Stomach (tissue), 8 donors: ENCODE measurements at regions not wholly inside any gene's neighbourhood (a gene's known extent, or its start where the extent isn't known, plus 50 kb on each side); places are given as distances from the start of the nearest gene placed in this dataset.
"Not testable (repeated sequence)": the region's sequence is repeated elsewhere in the genome, so short reads cannot be mapped to it uniquely, and the experiment has no call there.

Experiments used
- DNase-seq, 2 donors: peaks; one replicate each; pipeline versions ENCODE4 v3.0.0 to v3.0.0-alpha.2; 2013 to 2019
- H3K27ac ChIP-seq, 5 donors: fragments of 200-600 bp in 4 of 5; sonication (generic) in 4 of 5; one replicate each; pipeline ENCODE4 v1.5.1; 2013 to 2019; ENCODE audit warnings: mild to moderate bottlenecking in 1 of 5, moderate library complexity in 1 of 5
- H3K27me3 ChIP-seq, 3 donors: fragments of 200-600 bp; sonication (generic); one replicate each; pipeline ENCODE4 v1.5.1; 2017 to 2019; ENCODE audit warnings: mixed run types in 1 of 3
- H3K36me3 ChIP-seq, 4 donors: fragments of 200-600 bp; sonication (generic); 1 replicate in 3 of 4; 2 replicates in 1 of 4; pipeline ENCODE4 v1.5.1; 2016 to 2019
- H3K4me1 ChIP-seq, 4 donors: fragments of 200-600 bp; sonication (generic); one replicate each; pipeline ENCODE4 v1.5.1; 2016 to 2019
- H3K4me3 ChIP-seq, 4 donors: fragments of 200-600 bp; sonication (generic) in 3 of 4; one replicate each; pipeline ENCODE4 v1.5.1; 2016 to 2019; ENCODE audit warnings: mild to moderate bottlenecking in 1 of 4
- H3K9me3 ChIP-seq, 4 donors: fragments of 200-600 bp; sonication (generic); one replicate each; pipeline ENCODE4 v1.5.1; 2016 to 2019
- WGBS, 5 donors: extraction: QIAGEN DNeasy Blood & Tissue Kit in 3 of 5; methylation state at CpG; one replicate each; pipeline versions ENCODE4 v1.1.5 to v1.1.7; 2013 to 2018; 5-methylcytosine and 5-hydroxymethylcytosine counted together
- intact Hi-C: fragments of 100-400 bp; cut with DNase I; formaldehyde crosslinking; loops from one replicate; pipeline ENCODE4 v1.15.1; 2023; ENCODE audit warnings: low total_unique reads
- small RNA-seq, 4 donors: library from RNA; depleted of rRNA; stranded (forward); fragments of <200 nt; gene quantifications; one replicate each; pipeline ENCODE3, GENCODE V24; 2016
- donor health status: healthy with polysubstance abuse.
- donor health status: Bipolar disorder and iron deficiency.
- donor health status: healthy.

DNA sequence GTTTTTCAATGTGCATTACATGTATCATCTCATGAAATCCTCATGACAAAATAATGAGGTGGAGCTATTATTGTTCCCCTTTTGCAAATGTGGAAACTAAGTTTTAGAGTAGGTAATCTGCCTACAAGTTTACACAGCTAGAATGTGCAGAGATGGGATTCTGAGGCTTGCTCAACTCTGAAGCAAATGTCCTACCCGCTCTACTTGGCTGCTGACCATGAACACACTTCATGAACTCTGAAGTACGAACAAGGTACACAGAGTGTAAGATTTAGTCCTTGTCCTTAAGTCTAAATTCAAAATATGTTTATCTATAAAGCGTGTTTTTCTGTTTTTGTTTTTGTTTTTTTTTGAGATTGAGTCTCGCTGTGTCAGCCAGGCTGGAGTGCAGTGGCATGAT is 63.6 kb upstream of the NOTCH2NLA start:
- H3K27ac ChIP-seq, H3K4me3 ChIP-seq, H3K27me3 ChIP-seq, intact Hi-C loops, H3K4me1 ChIP-seq, H3K36me3 ChIP-seq, H3K9me3 ChIP-seq, DNase-seq: not testable (repeated sequence)
- WGBS, 5 donors, result no CpG with 5 or more reads among the region's 4 CpGs

DNA sequence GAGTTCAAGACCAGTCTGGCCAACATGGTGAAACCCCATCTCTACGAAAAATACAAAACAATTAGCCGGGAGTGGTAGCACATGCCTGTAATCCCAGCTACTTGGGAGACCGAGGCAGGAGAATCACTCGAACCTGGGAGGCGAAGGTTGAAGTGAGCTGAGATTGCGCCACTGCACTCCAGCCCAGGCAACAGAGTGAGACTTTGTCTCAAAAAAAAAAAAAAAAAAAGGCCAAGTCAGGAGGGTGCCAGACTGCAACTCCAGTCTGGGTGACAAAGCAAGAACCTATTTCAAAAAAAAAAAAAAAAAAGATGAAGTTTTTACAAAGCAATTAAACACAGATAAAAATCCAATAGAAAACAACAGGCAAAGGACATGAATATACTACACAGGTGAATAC is 59.1 kb upstream of the NOTCH2NLA start:
- H3K36me3 ChIP-seq, H3K9me3 ChIP-seq, intact Hi-C loops, H3K27me3 ChIP-seq, DNase-seq, H3K4me3 ChIP-seq, H3K4me1 ChIP-seq, H3K27ac ChIP-seq: not testable (repeated sequence)
- WGBS, 5 donors, result no CpG with 5 or more reads among the region's 6 CpGs

DNA sequence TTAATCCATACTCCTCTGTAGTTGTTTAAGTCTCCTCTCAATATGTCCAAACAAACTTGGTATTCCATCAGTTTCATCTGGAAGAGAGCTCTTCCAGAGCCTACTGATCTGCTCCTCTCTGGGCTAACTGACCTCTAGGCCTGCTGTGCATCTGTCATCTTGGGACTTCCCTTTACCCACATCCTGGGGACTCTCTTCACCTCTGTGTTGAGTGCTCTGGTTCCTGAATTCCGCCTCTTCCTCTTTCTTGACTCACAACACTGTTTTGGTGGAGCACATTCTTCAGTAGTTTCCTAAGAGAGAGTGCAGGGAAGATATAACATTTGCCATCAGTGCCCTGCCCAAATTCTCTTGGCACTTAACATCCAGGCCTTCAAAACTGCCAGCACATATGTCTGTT is 55.9 kb upstream of the NOTCH2NLA start:
- H3K27me3 ChIP-seq, DNase-seq, intact Hi-C loops, H3K4me1 ChIP-seq, H3K27ac ChIP-seq, H3K4me3 ChIP-seq, H3K9me3 ChIP-seq, H3K36me3 ChIP-seq: not testable (repeated sequence)
- no CpG with 5 or more reads among the region's 1 CpG for WGBS, 5 donors

DNA sequence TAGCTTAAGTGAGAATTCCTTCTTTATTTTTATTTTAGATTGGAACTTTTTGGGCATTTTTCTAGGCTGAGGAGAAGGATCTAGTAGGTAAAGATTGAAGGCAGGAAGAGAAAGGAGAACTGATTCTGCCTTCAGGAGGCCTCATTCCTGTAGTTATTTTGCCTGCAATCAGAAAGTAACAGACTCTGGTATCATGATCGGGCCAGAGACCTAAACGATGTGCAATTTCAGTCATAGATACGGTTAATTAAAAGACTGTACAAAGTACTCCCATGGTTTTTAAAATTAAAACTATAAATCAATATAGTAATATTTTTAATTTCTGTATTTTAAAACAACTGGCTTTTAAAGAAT is 54.7 kb upstream of the NOTCH2NLA start:
- H3K27ac ChIP-seq, H3K4me1 ChIP-seq, H3K36me3 ChIP-seq, H3K9me3 ChIP-seq, H3K27me3 ChIP-seq, intact Hi-C loops, H3K4me3 ChIP-seq, DNase-seq: not testable (repeated sequence)
- WGBS, 5 donors, result no CpG with 5 or more reads among the region's 3 CpGs

DNA sequence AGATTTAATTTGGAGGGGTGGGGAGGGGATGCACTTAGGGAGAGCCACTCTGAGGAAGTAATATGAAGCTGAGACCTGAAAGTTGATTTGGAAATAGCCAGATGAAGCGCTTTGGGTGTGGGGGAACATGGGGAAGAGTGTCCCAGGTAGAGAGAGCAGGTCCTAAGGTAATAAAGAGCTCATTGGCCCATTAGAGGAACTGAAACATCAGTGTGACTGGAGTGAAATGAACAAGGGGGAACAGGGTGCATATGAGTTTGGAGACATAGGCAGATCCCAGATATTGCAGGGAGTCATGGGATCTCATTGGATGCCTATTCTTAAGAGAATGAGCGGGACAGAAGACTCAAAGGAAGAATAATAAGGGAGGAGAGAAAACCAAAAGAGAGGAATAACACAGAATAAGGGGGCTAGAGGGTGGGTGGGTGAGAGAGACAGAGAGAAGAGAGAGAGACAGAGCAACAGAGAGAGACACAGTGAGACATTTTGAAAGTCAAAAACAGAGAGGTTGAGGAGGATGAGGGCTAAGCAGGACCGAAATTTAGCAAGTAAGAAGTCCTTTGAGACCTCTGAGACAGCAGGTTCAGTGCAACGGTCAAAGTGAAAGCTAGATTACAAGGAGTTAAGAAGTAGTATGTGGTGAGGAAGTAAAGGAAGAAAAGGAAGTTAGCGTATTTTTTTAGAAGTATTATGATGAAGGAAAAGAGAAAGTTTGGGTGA is 54.1 kb upstream of the NOTCH2NLA start:
- H3K27me3 ChIP-seq, H3K4me1 ChIP-seq, H3K27ac ChIP-seq, H3K9me3 ChIP-seq, H3K36me3 ChIP-seq, H3K4me3 ChIP-seq, DNase-seq, intact Hi-C loops: not testable (repeated sequence)
- no CpG with 5 or more reads among the region's 5 CpGs for WGBS, 5 donors

- H3K36me3 ChIP-seq, H3K27ac ChIP-seq, intact Hi-C loops, H3K4me3 ChIP-seq, H3K4me1 ChIP-seq, H3K27me3 ChIP-seq, H3K9me3 ChIP-seq, DNase-seq: not testable (repeated sequence)
- no CpG with 5 or more reads among the region's 4 CpGs for WGBS, 5 donors
These were observed 52.7 kb upstream of the NOTCH2NLA start for GRCh38 chr1:146281522-146281921.

GRCh38 chr1:146278758-146279157 is 49.9 kb upstream of the NOTCH2NLA start:
- H3K4me3 ChIP-seq, H3K9me3 ChIP-seq, H3K4me1 ChIP-seq, intact Hi-C loops, H3K27ac ChIP-seq, H3K36me3 ChIP-seq, H3K27me3 ChIP-seq, DNase-seq: not testable (repeated sequence)
- no CpG with 5 or more reads among the region's 2 CpGs for WGBS, 5 donors

Small RNA genes lying in the stretch of these regions (small RNA-seq; reads per million reads assigned to genes)
- 0 to 0.10 (median 0) reads per million in 4 donors for gene RF00003
- 0 reads per million in 4 donors for gene RF00619
- gene RNA5SP536, result 0 to 0.62 (median 0) reads per million in 4 donors
- gene RNU6-1071P, result 0 reads per million in 4 donors
